Tibial artery (tissue), 4 donors: ENCODE measurements at regions not wholly inside any gene's neighbourhood (a gene's known extent, or its start where the extent isn't known, plus 50 kb on each side); places are given as distances from the start of the nearest gene placed in this dataset.

Experiments used
- DNase-seq, 2 donors: peaks; one replicate each; pipeline ENCODE4 v3.0.0-alpha.2; 2019
- H3K27ac ChIP-seq, 2 donors: fragments of 200-600 bp; sonication (generic) in 1 of 2; 1 replicate in 1 of 2; 2 replicates in 1 of 2; pipeline ENCODE4 v1.5.1; 2018 to 2019; ENCODE audit warnings: mild to moderate bottlenecking in 1 of 2
- H3K27me3 ChIP-seq, 2 donors: fragments of 200-600 bp; sonication (generic) in 1 of 2; one replicate each; pipeline versions ENCODE4 v1.5.1 to v1.6.0; 2016 to 2019
- H3K36me3 ChIP-seq, 3 donors: fragments of 200-600 bp; sonication (generic) in 2 of 3; one replicate each; pipeline ENCODE4 v1.5.1; 2016 to 2019; ENCODE audit warnings: mild to moderate bottlenecking in 2 of 3
- H3K4me1 ChIP-seq, 4 donors: fragments of 200-600 bp; sonication (generic) in 2 of 4; 1 replicate in 3 of 4; 2 replicates in 1 of 4; pipeline ENCODE4 v1.5.1; 2016 to 2019
- H3K4me3 ChIP-seq, 2 donors: fragments of 200-600 bp; sonication (generic) in 1 of 2; 1 replicate in 1 of 2; 2 replicates in 1 of 2; pipeline ENCODE4 v1.5.1; 2018 to 2019; ENCODE audit warnings: mild to moderate bottlenecking in 2 of 2
- H3K9me3 ChIP-seq, 3 donors: fragments of 200-600 bp; sonication (generic) in 1 of 3; one replicate each; pipeline ENCODE4 v1.5.1; 2016 to 2019
- intact Hi-C: fragments of 100-400 bp; cut with DNase I; formaldehyde crosslinking; loops from one replicate; pipeline ENCODE4 v1.15.0; 2023; ENCODE audit warnings: low total_unique reads
- TF ChIP-seq, protein P1 (sequence below), 2 experiments: fragments of 200-600 bp in 1 of 2; fragments of 450-650 bp in 1 of 2; IDR thresholded peaks; one replicate each; pipeline ENCODE4 v1.5.1; 2017 to 2019; ENCODE audit warnings: antibody characterized with exemption in 2 of 2, mild to moderate bottlenecking in 1 of 2, moderate library complexity in 1 of 2

DNA sequence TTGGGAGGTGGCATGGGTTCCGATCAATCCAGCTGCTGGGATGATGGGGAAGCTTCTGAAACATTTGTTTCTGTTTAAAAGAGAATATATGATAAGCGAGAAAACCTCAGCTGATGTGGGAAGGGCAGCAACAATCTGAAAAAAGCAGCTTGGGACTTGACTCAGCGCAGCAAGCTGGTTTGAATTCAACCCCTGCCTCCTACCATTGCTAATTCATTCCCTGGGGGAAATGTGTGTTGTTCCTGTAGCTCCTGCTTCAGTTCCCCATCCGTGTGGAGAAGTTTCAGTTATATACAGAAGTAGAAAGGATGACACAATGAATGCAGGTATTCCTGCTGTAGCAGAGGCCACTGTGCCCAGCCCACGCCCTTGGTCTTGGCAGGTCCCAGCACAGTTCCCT lies 145.1 kb downstream of the NXNL2 start:
- intact Hi-C loops: no loop called here
- Histone ChIP-seq H3K4me3 (no peak overlapping the region), H3K27me3 (no peaks in the 10 kb centered on the region), H3K9me3 (no peaks in the 10 kb centered on the region), H3K36me3 (no peaks in the 10 kb centered on the region), H3K27ac (no peak overlapping the region), H3K4me1 (peaks cover 0 to 25% (median 8%) of the 10 kb centered on the region in 4 donors)
- no peak for DNase-seq
- TF ChIP-seq, protein P1, sequence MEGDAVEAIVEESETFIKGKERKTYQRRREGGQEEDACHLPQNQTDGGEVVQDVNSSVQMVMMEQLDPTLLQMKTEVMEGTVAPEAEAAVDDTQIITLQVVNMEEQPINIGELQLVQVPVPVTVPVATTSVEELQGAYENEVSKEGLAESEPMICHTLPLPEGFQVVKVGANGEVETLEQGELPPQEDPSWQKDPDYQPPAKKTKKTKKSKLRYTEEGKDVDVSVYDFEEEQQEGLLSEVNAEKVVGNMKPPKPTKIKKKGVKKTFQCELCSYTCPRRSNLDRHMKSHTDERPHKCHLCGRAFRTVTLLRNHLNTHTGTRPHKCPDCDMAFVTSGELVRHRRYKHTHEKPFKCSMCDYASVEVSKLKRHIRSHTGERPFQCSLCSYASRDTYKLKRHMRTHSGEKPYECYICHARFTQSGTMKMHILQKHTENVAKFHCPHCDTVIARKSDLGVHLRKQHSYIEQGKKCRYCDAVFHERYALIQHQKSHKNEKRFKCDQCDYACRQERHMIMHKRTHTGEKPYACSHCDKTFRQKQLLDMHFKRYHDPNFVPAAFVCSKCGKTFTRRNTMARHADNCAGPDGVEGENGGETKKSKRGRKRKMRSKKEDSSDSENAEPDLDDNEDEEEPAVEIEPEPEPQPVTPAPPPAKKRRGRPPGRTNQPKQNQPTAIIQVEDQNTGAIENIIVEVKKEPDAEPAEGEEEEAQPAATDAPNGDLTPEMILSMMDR (IDR thresholded peaks at IDR 0.05): no peak

DNA sequence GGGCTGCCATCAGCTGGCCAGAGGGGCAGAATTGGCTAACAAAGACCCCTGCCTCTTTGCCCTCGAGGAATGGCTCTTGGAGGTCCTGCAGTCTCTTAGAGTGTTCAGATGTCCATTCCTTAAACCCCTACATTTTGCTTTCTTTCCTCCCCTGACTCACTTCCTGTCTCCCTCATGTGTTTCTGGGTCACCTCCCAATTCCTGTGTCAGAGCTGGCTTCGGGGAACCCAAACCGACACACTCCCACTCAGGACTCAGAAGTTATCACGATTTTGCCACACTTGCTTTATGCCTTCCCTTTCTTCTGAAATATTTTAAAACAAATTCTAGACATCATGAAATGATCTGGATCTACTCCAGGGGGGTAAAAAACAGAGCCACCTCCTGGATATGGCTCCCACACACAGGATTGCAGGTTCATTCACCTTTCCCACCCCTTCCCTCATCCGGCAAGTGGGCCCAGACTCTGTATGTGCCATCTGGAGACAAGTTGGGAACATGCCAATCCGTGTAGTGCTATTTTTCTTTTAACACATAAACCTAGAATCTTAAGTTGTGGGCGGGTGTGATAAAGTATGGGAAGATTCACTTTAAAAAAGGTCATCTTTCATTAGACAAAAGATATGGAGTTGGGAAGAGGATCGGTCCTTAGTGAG lies 145.7 kb downstream of the NXNL2 start:
- no peak for DNase-seq
- intact Hi-C loops: no loop called here
- Histone ChIP-seq H3K4me1 (peaks cover 0 to 25% (median 8%) of the 10 kb centered on the region in 4 donors), H3K27ac (no peak overlapping the region), H3K9me3 (no peaks in the 10 kb centered on the region), H3K27me3 (no peaks in the 10 kb centered on the region), H3K36me3 (no peaks in the 10 kb centered on the region), H3K4me3 (no peak overlapping the region)
- TF ChIP-seq, protein P1 (IDR thresholded peaks at IDR 0.05): no peak

DNA sequence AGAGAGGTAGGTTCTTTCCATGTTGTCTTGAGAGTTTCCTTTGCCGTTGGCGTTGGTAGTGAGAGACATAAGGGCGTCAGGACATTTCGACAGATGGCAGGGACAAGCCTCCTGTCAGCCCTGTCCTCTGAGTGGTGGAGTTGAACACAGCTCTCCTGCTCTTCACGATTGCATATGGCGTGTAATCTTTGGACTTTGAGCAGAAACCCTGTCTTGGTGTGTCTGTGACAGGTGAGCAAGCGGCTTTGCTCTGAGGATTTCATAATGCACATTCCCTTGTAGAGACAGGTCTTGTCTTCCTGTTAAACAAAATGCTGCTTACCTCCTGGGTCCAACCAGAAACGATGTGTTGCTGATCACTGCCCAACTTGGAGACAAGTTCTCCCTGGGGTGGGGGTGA lies 146.5 kb downstream of the NXNL2 start:
- no peaks in the 10 kb centered on the region for H3K9me3 ChIP-seq
- no peaks in the 10 kb centered on the region for H3K27me3 ChIP-seq
- intact Hi-C loops: no loop called here
- no peak for DNase-seq
- TF ChIP-seq, protein P1 (IDR thresholded peaks at IDR 0.05): no peak
- no peak overlapping the region for H3K4me3 ChIP-seq
- no peak overlapping the region for H3K27ac ChIP-seq
- H3K36me3 ChIP-seq: no peaks in the 10 kb centered on the region
- peaks cover 0 to 25% (median 8%) of the 10 kb centered on the region in 4 donors for H3K4me1 ChIP-seq

DNA sequence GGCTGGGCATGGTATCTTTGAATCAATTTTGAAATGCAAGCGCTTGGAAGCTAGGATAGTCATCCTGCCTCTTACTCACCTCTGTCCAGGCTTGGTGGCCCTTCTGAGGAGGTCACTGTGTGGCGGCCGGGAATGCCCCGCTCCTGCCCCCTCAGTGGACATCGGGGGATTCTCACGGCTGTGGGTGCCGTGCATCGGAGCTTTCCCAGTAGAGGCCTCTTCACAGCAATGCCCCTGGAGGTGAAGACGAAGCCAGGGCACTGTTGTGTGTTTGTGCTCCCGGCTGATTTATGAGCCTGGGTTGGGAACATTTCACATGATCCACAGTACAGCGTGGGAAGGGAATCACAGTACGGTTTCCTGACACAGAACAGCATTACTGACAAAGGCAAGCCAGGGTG lies 147.5 kb downstream of the NXNL2 start:
- intact Hi-C loops: no loop called here
- DNase-seq: peak in 1 of 2 donors; percentile 68
- TF ChIP-seq, protein P1 (IDR thresholded peaks at IDR 0.05): peak in 1 of 2 experiments; percentile 12
- peaks cover 0 to 25% (median 8%) of the 10 kb centered on the region in 4 donors for H3K4me1 ChIP-seq
- no peaks in the 10 kb centered on the region for H3K9me3 ChIP-seq
- H3K27ac ChIP-seq: peak overlapping the region; percentile 49 to 54
- no peaks in the 10 kb centered on the region for H3K36me3 ChIP-seq
- H3K27me3 ChIP-seq: no peaks in the 10 kb centered on the region
- H3K4me3 ChIP-seq: peak overlapping the region in 1 of 2 donors; percentile 6

DNA sequence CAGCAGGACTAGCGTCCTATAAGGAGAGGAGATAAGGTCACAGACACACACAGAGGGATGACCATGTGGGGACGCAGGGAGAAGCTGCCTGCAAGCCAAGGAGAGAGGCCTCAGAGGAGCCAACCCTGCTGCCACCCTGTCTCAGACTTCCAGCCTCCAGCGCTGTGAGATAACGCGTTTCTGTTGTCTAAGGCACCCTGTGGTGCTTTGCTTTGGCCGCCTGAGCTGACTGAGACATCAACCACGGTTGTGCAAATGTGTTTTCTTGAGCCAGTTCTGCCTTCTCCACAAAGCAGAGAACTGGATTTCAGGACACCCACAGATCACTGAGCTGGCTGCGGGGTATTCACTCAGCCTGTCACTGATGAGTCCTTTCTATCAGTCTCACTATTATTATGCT lies 149.1 kb downstream of the NXNL2 start:
- Histone ChIP-seq H3K4me1 (peaks cover 0 to 25% (median 8%) of the 10 kb centered on the region in 4 donors), H3K4me3 (no peak overlapping the region), H3K27me3 (no peaks in the 10 kb centered on the region), H3K9me3 (no peaks in the 10 kb centered on the region), H3K36me3 (no peaks in the 10 kb centered on the region), H3K27ac (no peak overlapping the region)
- intact Hi-C loops: no loop called here
- TF ChIP-seq, protein P1 (IDR thresholded peaks at IDR 0.05): no peak
- DNase-seq: no peak
